H1 (cell line): ENCODE measurements at regions not wholly inside any gene's neighbourhood (a gene's known extent, or its start where the extent isn't known, plus 50 kb on each side); places are given as distances from the start of the nearest gene placed in this dataset.

ENCODE experiments used
- CTCF ChIA-PET: fragments of 300-600 bp; sonication (Branson Sonifier 250); formaldehyde crosslinking; loops from one replicate; lab custom pipeline; 2021; ENCODE audit not compliant: partially characterized antibody; lab: Charles Lee
- POLR2A ChIA-PET: fragments of 300-600 bp; sonication (Branson Sonifier 250); formaldehyde crosslinking; loops from one replicate; lab custom pipeline; 2021; ENCODE audit warnings: inconsistent platforms; ENCODE audit not compliant: partially characterized antibody; lab: Charles Lee
- DNase-seq, 2 experiments: peaks; one replicate each; pipeline versions ENCODE4 v3.0.0 to v3.0.0-alpha.2; 2010 to 2022; ENCODE audit warnings: low spot score in 2 of 2, low read depth in 1 of 2, mixed read lengths in 1 of 2
- FAIRE-seq: peaks from 2 replicates; lab custom pipeline; 2011; peaks lifted over from hg19 to GRCh38; lab: Jason Lieb, UNC
- H2AFZ ChIP-seq: 2 replicates; pipeline ENCODE4 v1.8.1; 2012; ENCODE audit warnings: low read length, inconsistent platforms
- H2AK5ac ChIP-seq: 2 replicates; pipeline ENCODE4 v1.6.1; 2013; ENCODE audit warnings: low read depth, low read length
- H2BK120ac ChIP-seq: replicated peaks from 2 replicates; pipeline ENCODE3; 2013; ENCODE audit warnings: low read depth, low read length, inconsistent platforms
- H2BK12ac ChIP-seq: 2 replicates; pipeline ENCODE4 v1.6.1; 2013; ENCODE audit warnings: low read depth, low read length
- H2BK15ac ChIP-seq: 2 replicates; pipeline ENCODE4 v1.6.1; 2013; ENCODE audit warnings: low read length
- H2BK20ac ChIP-seq: 2 replicates; pipeline ENCODE4 v1.6.1; 2013; ENCODE audit warnings: low read length
- H2BK5ac ChIP-seq: 2 replicates; pipeline ENCODE4 v1.6.1; 2013; ENCODE audit warnings: low read depth, low read length
- H3K14ac ChIP-seq: 2 replicates; pipeline ENCODE4 v1.6.1; 2013; ENCODE audit warnings: inconsistent platforms; ENCODE audit not compliant: insufficient read length
- H3K18ac ChIP-seq: 2 replicates; pipeline ENCODE4 v1.6.1; 2013; ENCODE audit warnings: low read length; ENCODE audit errors: extremely low read depth
- H3K23ac ChIP-seq: 2 replicates; pipeline ENCODE4 v1.6.1; 2013; ENCODE audit warnings: inconsistent platforms; ENCODE audit not compliant: insufficient read length
- H3K23me2 ChIP-seq: 2 replicates; pipeline ENCODE4 v1.6.1; 2013; ENCODE audit warnings: low read depth, low read length
- H3K27ac ChIP-seq: 2 replicates; pipeline ENCODE4 v1.6.1; 2011; ENCODE audit warnings: low read depth, low read length, inconsistent platforms
- H3K27me3 ChIP-seq, 4 experiments: replicated peaks in 1 of 4; 1 replicate in 1 of 4; 2 replicates in 3 of 4; pipeline versions ENCODE4 v1.6.1 to v1.8.1; 2011 to 2013; ENCODE audit warnings: low read length in 3 of 4, mild to moderate bottlenecking in 3 of 4, inconsistent platforms in 2 of 4, mixed read lengths in 2 of 4, moderate library complexity in 1 of 4; ENCODE audit not compliant: control insufficient read depth in 3 of 4, insufficient read depth in 3 of 4; ENCODE audit errors: extremely low read depth in 1 of 4
- H3K36me3 ChIP-seq, 4 experiments: 2 replicates each; pipeline versions ENCODE4 v1.6.1 to v1.8.1; 2011 to 2013; ENCODE audit warnings: mild to moderate bottlenecking in 4 of 4, low read length in 3 of 4, moderate library complexity in 2 of 4, control low read depth in 1 of 4, inconsistent platforms in 1 of 4; ENCODE audit not compliant: insufficient read depth in 4 of 4, control insufficient read depth in 2 of 4
- H3K4ac ChIP-seq: replicated peaks from 2 replicates; pipeline ENCODE3; 2013; ENCODE audit warnings: low read length, low read depth, mixed read lengths, inconsistent platforms; ENCODE audit not compliant: insufficient read length
- H3K4me1 ChIP-seq, 4 experiments: replicated peaks in 1 of 4; 1 replicate in 1 of 4; 2 replicates in 3 of 4; pipeline versions ENCODE4 v1.6.1 to v1.8.1; 2011 to 2013; ENCODE audit warnings: low read length in 3 of 4, inconsistent platforms in 2 of 4, mixed read lengths in 1 of 4; ENCODE audit not compliant: insufficient read depth in 4 of 4, control insufficient read depth in 3 of 4
- H3K4me2 ChIP-seq, 2 experiments: 2 replicates each; pipeline versions ENCODE4 v1.6.1 to v1.8.1; 2011 to 2013; ENCODE audit warnings: low read depth in 2 of 2, low read length in 2 of 2, control low read depth in 1 of 2, inconsistent platforms in 1 of 2, mild to moderate bottlenecking in 1 of 2; ENCODE audit not compliant: insufficient read depth in 1 of 2
- H3K4me3 ChIP-seq, 4 experiments: fragments of 200-600, 300-600 bp in 1 of 4; sonication (generic), shearing (Covaris generic), sonication (Bioruptor Twin) in 1 of 4; 2 replicates each; pipeline versions ENCODE4 v1.5.1 to v1.8.1; 2011 to 2016; ENCODE audit warnings: low read length in 4 of 4, low read depth in 3 of 4, control low read depth in 2 of 4, inconsistent platforms in 2 of 4, mild to moderate bottlenecking in 2 of 4, mixed read lengths in 1 of 4, moderate library complexity in 1 of 4; ENCODE audit not compliant: insufficient read depth in 2 of 4; ENCODE audit errors: extremely low read depth in 1 of 4
- H3K56ac ChIP-seq: replicated peaks from 2 replicates; pipeline ENCODE3; 2013; ENCODE audit warnings: low read depth, mild to moderate bottlenecking, mixed read lengths, low read length, inconsistent platforms; ENCODE audit not compliant: insufficient read length
- H3K79me1 ChIP-seq: 2 replicates; pipeline ENCODE4 v1.6.1; 2013; ENCODE audit warnings: low read depth, low read length, control low read depth
- H3K79me2 ChIP-seq, 2 experiments: 2 replicates each; pipeline versions ENCODE4 v1.6.1 to v1.8.1; 2012 to 2013; ENCODE audit warnings: low read length in 2 of 2, mild to moderate bottlenecking in 2 of 2, inconsistent platforms in 1 of 2; ENCODE audit not compliant: insufficient read depth in 2 of 2, control insufficient read depth in 1 of 2
- H3K9ac ChIP-seq, 4 experiments: replicated peaks in 1 of 4; 1 replicate in 1 of 4; 2 replicates in 3 of 4; pipeline versions ENCODE4 v1.6.1 to v1.8.1; 2011 to 2013; ENCODE audit warnings: low read depth in 3 of 4, low read length in 3 of 4, control low read depth in 2 of 4, mild to moderate bottlenecking in 2 of 4, moderate library complexity in 2 of 4, inconsistent platforms in 1 of 4; ENCODE audit errors: extremely low read depth in 1 of 4
- H3K9me3 ChIP-seq, 2 experiments: 2 replicates each; pipeline versions ENCODE4 v1.6.1 to v1.8.1; 2012 to 2013; ENCODE audit warnings: mild to moderate bottlenecking in 2 of 2, moderate library complexity in 2 of 2, control low read depth in 1 of 2, inconsistent platforms in 1 of 2, low read depth in 1 of 2, low read length in 1 of 2, mixed read lengths in 1 of 2; ENCODE audit not compliant: insufficient read depth in 2 of 2
- H4K20me1 ChIP-seq, 2 experiments: replicated peaks in 1 of 2; 2 replicates each; pipeline versions ENCODE3 to v1.8.1; 2011 to 2013; ENCODE audit warnings: inconsistent platforms in 2 of 2, low read length in 2 of 2, mild to moderate bottlenecking in 1 of 2; ENCODE audit not compliant: insufficient read depth in 2 of 2, control insufficient read depth in 1 of 2
- H4K5ac ChIP-seq: 2 replicates; pipeline ENCODE4 v1.6.1; 2013; ENCODE audit warnings: low read length, low read depth, mixed read lengths, inconsistent platforms; ENCODE audit not compliant: insufficient read length
- H4K8ac ChIP-seq: 2 replicates; pipeline ENCODE4 v1.8.0; 2013; ENCODE audit warnings: mild to moderate bottlenecking, moderate library complexity, low read length, inconsistent platforms; ENCODE audit not compliant: insufficient read depth; ENCODE audit errors: extremely low read depth
- H4K91ac ChIP-seq: replicated peaks from 2 replicates; pipeline ENCODE3; 2013; ENCODE audit warnings: low read length, mixed read lengths, inconsistent platforms; ENCODE audit not compliant: insufficient read length
- SIRT6 ChIP-seq: IDR thresholded peaks from one replicate; pipeline ENCODE4 v1.7.1; 2012; ENCODE audit warnings: low read length, inconsistent platforms
- TCF12 ChIP-seq: IDR thresholded peaks from 2 replicates; pipeline ENCODE4 v1.6.1; 2011; ENCODE audit warnings: low read depth, mild to moderate bottlenecking, low read length
- WGBS, 2 experiments: shearing (Covaris generic) in 1 of 2; methylation state at CpG; one replicate each; pipeline versions ENCODE4 v1.1.6 to v1.1.7; 2013 to 2015; ENCODE audit warnings: low lambda C conversion rate in 2 of 2, mixed read lengths in 2 of 2, inconsistent platforms in 1 of 2, low coverage in 1 of 2, missing lambda C conversion rate in 1 of 2; ENCODE audit not compliant: insufficient replicate concordance in 2 of 2, insufficient coverage in 1 of 2, insufficient read length in 1 of 2; ENCODE audit errors: extremely low coverage in 1 of 2, missing lambda C conversion rate in 1 of 2; 5-methylcytosine and 5-hydroxymethylcytosine counted together

DNA sequence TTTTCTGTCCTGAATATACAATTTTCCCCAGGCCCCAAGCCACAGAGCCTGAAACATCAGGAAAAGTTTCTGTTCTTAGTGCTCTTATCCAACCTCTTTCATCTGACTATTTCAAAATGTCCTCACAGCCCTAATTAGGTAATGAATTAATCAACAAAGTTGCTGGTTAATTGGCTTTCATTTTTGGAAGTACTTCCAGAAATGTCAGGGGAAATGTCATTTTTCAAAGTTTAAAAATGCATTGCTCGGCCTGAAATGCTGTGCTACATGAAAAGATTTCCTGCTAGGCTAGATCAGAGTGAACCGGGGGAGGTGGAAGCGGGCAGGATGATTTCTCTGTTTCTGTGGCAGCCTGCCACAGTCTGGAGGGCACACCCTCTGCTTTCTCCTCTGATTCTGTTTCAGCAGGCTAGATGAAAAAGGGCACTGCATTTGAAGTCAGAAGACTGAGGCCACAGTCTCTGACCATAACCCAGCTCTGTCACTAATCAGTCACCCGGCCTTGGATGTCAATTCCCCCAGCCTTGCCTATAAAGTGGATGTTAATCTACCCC, 55.9 kb upstream of the BARX1 start:
- 86% methylated on average over 4 of the region's 4 CpGs; no CpG with 5 or more reads in 1 of the 2 experiments for WGBS, 2 experiments
- POLR2A ChIA-PET, result interaction anchor here (2.0 kb wide), 1 partner anchor 172 kb away, joined by 6 read pairs; no protein-coding TSS in a partner anchor
- no peak overlapping the region for H3K23ac ChIP-seq
- no peak overlapping the region for H3K14ac ChIP-seq
- no peaks in the 10 kb centered on the region for H3K4me1 ChIP-seq
- no peak overlapping the region for H2BK120ac ChIP-seq
- no peak overlapping the region for H3K18ac ChIP-seq
- H3K27ac ChIP-seq, result no peak overlapping the region
- H2BK12ac ChIP-seq, result no peak overlapping the region
- H3K79me1 ChIP-seq, result no peaks in the 10 kb centered on the region
- no peak overlapping the region for H2BK5ac ChIP-seq
- no peak overlapping the region for H2AK5ac ChIP-seq
- no peak overlapping the region for H4K91ac ChIP-seq
- H3K23me2 ChIP-seq, result no peaks in the 10 kb centered on the region
- no peak overlapping the region for H3K4ac ChIP-seq
- CTCF ChIA-PET, result interaction anchor here (0.6 to 8.0 kb wide), 3 partner anchors 8 to 204 kb away, joined by 3 to 156 read pairs (median 66); no protein-coding TSS in a partner anchor
- H2BK20ac ChIP-seq, result no peak overlapping the region
- DNase-seq (no peak), FAIRE-seq (no peak)
- no peak overlapping the region for H3K9ac ChIP-seq
- H3K79me2 ChIP-seq, result no peaks in the 10 kb centered on the region
- H3K56ac ChIP-seq, result no peak overlapping the region
- no peaks in the 10 kb centered on the region for H4K20me1 ChIP-seq
- H4K5ac ChIP-seq, result no peak overlapping the region
- H3K4me2 ChIP-seq, result no peak overlapping the region
- H3K27me3 ChIP-seq, result no peaks in the 10 kb centered on the region
- H3K4me3 ChIP-seq, result no peak overlapping the region
- no peak overlapping the region for H2BK15ac ChIP-seq
- no peaks in the 10 kb centered on the region for H3K9me3 ChIP-seq
- no peak overlapping the region for H4K8ac ChIP-seq
- no peak overlapping the region for H2AFZ ChIP-seq
- H3K36me3 ChIP-seq, result no peaks in the 10 kb centered on the region
- TF ChIP-seq SIRT6 (no peak), TCF12 (no peak)
